HepG2 (cell line): ENCODE measurements at regions not wholly inside any gene's neighbourhood (a gene's known extent, or its start where the extent isn't known, plus 50 kb on each side); places are given as distances from the start of the nearest gene placed in this dataset.
A peak's percentile ranks its signal among the peaks of the same experiment; 100 is the strongest.

Source experiments
- ATAC-seq: fragments of 200-7000 bp; cut with Tn5 transposase; 3 replicates; pipeline ENCODE4 v1.9.1; 2020; ENCODE audit warnings: mild to moderate bottlenecking, moderate library complexity
- BruUV-seq: library from RNA; stranded (reverse); fragments of 400-500 nt; replicated peaks from 2 replicates; lab custom pipeline; 2021; lab: Mats Ljungman, UMichigan
- CTCF ChIA-PET: fragments of 300-600 bp; formaldehyde crosslinking; extraction: SDS; loops from one replicate; lab custom pipeline; 2021; ENCODE audit warnings: low total read pairs, inconsistent platforms, low intra/inter-chr PET ratio; lab: Yijun Ruan, JAX
- POLR2A ChIA-PET: fragments of 350-600 bp; sonication (Branson Sonifier 250); formaldehyde crosslinking; loops from one replicate; lab custom pipeline; 2020; ENCODE audit warnings: antibody characterized with exemption, inconsistent platforms; lab: Yijun Ruan, JAX
- DNase-seq: peaks from one replicate; pipeline ENCODE4 v3.0.0-alpha.2; 2015; ENCODE audit warnings: low spot score
- FAIRE-seq: peaks from 3 replicates; lab custom pipeline; 2011; peaks lifted over from hg19 to GRCh38; lab: Jason Lieb, UNC
- H2AFZ ChIP-seq: one replicate; pipeline ENCODE4 v1.6.1; 2011; ENCODE audit warnings: low read length, inconsistent platforms
- H3K27ac ChIP-seq: fragments of 300-600 bp; 3 replicates; pipeline ENCODE4 v1.8.0; 2011; ENCODE audit warnings: mixed run types, mild to moderate bottlenecking, mixed read lengths, low read length, inconsistent platforms; ENCODE audit not compliant: insufficient read depth; ENCODE audit errors: extremely low read length
- H3K27me3 ChIP-seq, 2 experiments: fragments of 200-600 bp in 1 of 2; 2 replicates in 1 of 2; 3 replicates in 1 of 2; pipeline versions ENCODE4 v1.6.0 to v1.8.0; 2011; ENCODE audit warnings: low read length in 2 of 2, mild to moderate bottlenecking in 2 of 2, moderate library complexity in 2 of 2, inconsistent platforms in 1 of 2; ENCODE audit not compliant: insufficient read depth in 2 of 2, control insufficient read depth in 1 of 2
- H3K36me3 ChIP-seq, 2 experiments: fragments of 200-600 bp in 1 of 2; replicated peaks in 1 of 2; 2 replicates in 1 of 2; 3 replicates in 1 of 2; pipeline versions ENCODE4 v1.5.1 to v1.8.0; 2011; ENCODE audit warnings: low read length in 2 of 2, inconsistent platforms in 1 of 2; ENCODE audit not compliant: insufficient read depth in 2 of 2, control insufficient read depth in 1 of 2
- H3K4me1 ChIP-seq: 2 replicates; pipeline ENCODE4 v1.5.1; 2012; ENCODE audit warnings: low read length, inconsistent platforms; ENCODE audit not compliant: insufficient read depth
- H3K4me2 ChIP-seq: 2 replicates; pipeline ENCODE4 v1.6.0; 2011; ENCODE audit warnings: low read depth, low read length, inconsistent platforms
- H3K4me3 ChIP-seq, 3 experiments: fragments of 200-600 bp in 1 of 3; sonication (generic), shearing (Covaris generic) in 1 of 3; replicated peaks in 1 of 3; 2 replicates each; pipeline ENCODE4 v1.5.1; 2011 to 2016; ENCODE audit warnings: low read length in 3 of 3, inconsistent platforms in 2 of 3, low read depth in 2 of 3, mild to moderate bottlenecking in 2 of 3, control low read depth in 1 of 3, mixed read lengths in 1 of 3; ENCODE audit not compliant: insufficient read depth in 1 of 3
- H3K79me2 ChIP-seq: one replicate; pipeline ENCODE4 v1.6.1; 2011; ENCODE audit warnings: low read length, inconsistent platforms; ENCODE audit not compliant: insufficient read depth
- H3K9ac ChIP-seq: 2 replicates; pipeline ENCODE4 v1.6.0; 2011; ENCODE audit warnings: mild to moderate bottlenecking, low read depth, low read length, inconsistent platforms; ENCODE audit not compliant: insufficient read depth
- H3K9me3 ChIP-seq: 2 replicates; pipeline ENCODE4 v1.5.1; 2012; ENCODE audit warnings: mild to moderate bottlenecking, low read length
- H4K20me1 ChIP-seq: 2 replicates; pipeline ENCODE4 v1.6.0; 2011; ENCODE audit warnings: inconsistent platforms, mild to moderate bottlenecking, low read length, moderate library complexity; ENCODE audit not compliant: insufficient read depth
- ARID4A ChIP-seq: sonication (generic); formaldehyde crosslinking; IDR thresholded peaks from 2 replicates; pipeline ENCODE4 v1.5.0; 2020; ENCODE audit warnings: mild to moderate bottlenecking, missing genetic modification reagents, borderline replicate concordance
- CREB1 ChIP-seq, 2 experiments: fragments of 450-650 bp in 1 of 2; IDR thresholded peaks; 2 replicates each; pipeline ENCODE4 v1.6.1; 2016 to 2017; ENCODE audit warnings: control low read depth in 1 of 2, mild to moderate bottlenecking in 1 of 2, missing compliant biosample characterization in 1 of 2, missing genetic modification characterization in 1 of 2
- GMEB2 ChIP-seq: IDR thresholded peaks from 2 replicates; pipeline ENCODE4 v1.6.1; 2016; ENCODE audit warnings: missing biosample characterization, missing genetic modification reagents, low read depth
- NFYB ChIP-seq: sonication (generic); formaldehyde crosslinking; IDR thresholded peaks from 2 replicates; pipeline ENCODE4 v1.4.0; 2020; ENCODE audit warnings: missing genetic modification reagents
- ZBTB38 ChIP-seq: sonication (generic); formaldehyde crosslinking; IDR thresholded peaks from 2 replicates; pipeline ENCODE4 v1.5.1; 2020; ENCODE audit warnings: mild to moderate bottlenecking, missing genetic modification reagents
- WGBS: methylation state at CpG from one replicate; pipeline ENCODE4 v1.1.6; 2017; ENCODE audit warnings: low lambda C conversion rate; 5-methylcytosine and 5-hydroxymethylcytosine counted together
- in situ Hi-C: cut with HindIII; loops from 2 replicates; pipeline ENCODE4 v1.10.0; 2017; ENCODE audit warnings: low pct_unique_long_range_greater_than_20kb; ENCODE audit not compliant: extremely low pct_ligation_motif_present
- intact Hi-C: fragments of 100-400 bp; cut with micrococcal nuclease; formaldehyde crosslinking; loops from one replicate; pipeline ENCODE4 v1.10.0; 2022; ENCODE audit not compliant: unreplicated experiment

GRCh38 chr1:90809093-90809492, 92.0 kb upstream of the BARHL2 start:
- Histone ChIP-seq H3K9me3 (no peaks in the 10 kb centered on the region), H3K27me3 (no peaks in the 10 kb centered on the region), H3K4me3 (no peak overlapping the region), H3K4me2 (no peak overlapping the region), H3K4me1 (peaks cover 11% of the 10 kb centered on the region), H4K20me1 (no peaks in the 10 kb centered on the region), H3K36me3 (no peaks in the 10 kb centered on the region), H3K79me2 (no peaks in the 10 kb centered on the region), H3K27ac (no peak overlapping the region), H3K9ac (no peak overlapping the region), H2AFZ (no peak overlapping the region)
- no TSS peak for BruUV-seq
- FAIRE-seq (no peak), DNase-seq (no peak), ATAC-seq (no peak)
- intact Hi-C loops (no loop called here), in situ Hi-C loops (no loop called here)
- TF ChIP-seq ARID4A = no peak
- TF ChIP-seq CREB1 (IDR thresholded peaks at IDR 0.05) = peak; percentile 8; the same call in 1 of the 2 replicates
- TF ChIP-seq CREB1 (CRISPR knock-in tag; IDR thresholded peaks at IDR 0.05) = no peak
- POLR2A ChIA-PET = no interaction called here
- CTCF ChIA-PET = no interaction called here
- 12% methylated on average over 3 of the region's 3 CpGs for WGBS

- H3K27me3 ChIP-seq = no peaks in the 10 kb centered on the region
- H3K9ac ChIP-seq = no peak overlapping the region
- H3K4me1 ChIP-seq = peaks cover 11% of the 10 kb centered on the region
- no peak overlapping the region for H2AFZ ChIP-seq
- in situ Hi-C loops = no loop called here
- no peak overlapping the region for H3K27ac ChIP-seq
- H3K36me3 ChIP-seq = no peaks in the 10 kb centered on the region
- H3K4me2 ChIP-seq = no peak overlapping the region
- H3K79me2 ChIP-seq = no peaks in the 10 kb centered on the region
- BruUV-seq = no TSS peak
- no peak for DNase-seq
- CTCF ChIA-PET = no interaction called here
- H3K4me3 ChIP-seq = no peak overlapping the region
- no peak for FAIRE-seq
- no peaks in the 10 kb centered on the region for H4K20me1 ChIP-seq
- TF ChIP-seq ZBTB38 (CRISPR knock-in tag) (no peak), NFYB (no peak), GMEB2 (CRISPR knock-in tag) (no peak)
- TF ChIP-seq, all 625 proteins: peak for 0
- no peak for ATAC-seq
- intact Hi-C loops = no loop called here
- no peaks in the 10 kb centered on the region for H3K9me3 ChIP-seq
- POLR2A ChIA-PET = no interaction called here
Measured at GRCh38 chr1:90807329-90807728, 90.2 kb upstream of the BARHL2 start.
